Activated T-helper 1 cell treated with anti-CD3 and anti-CD28 coated beads, Interleukin-12 subunit alpha, Interleukin-12 subunit beta, Interleukin-2, Interleukin-4 antibody, amounts not matched to agents 30 ng/mL and 10 ng/mL and 1 ng/mL, durations not matched to agents 14 hours and 24 hours and 36 hours (primary cell): ENCODE measurements at regions not wholly inside any gene's neighbourhood (a gene's known extent, or its start where the extent isn't known, plus 50 kb on each side); places are given as distances from the start of the nearest gene placed in this dataset.

ENCODE experiments used
- DNase-seq: peaks from one replicate; pipeline ENCODE4 v3.0.0; 2021; ENCODE audit warnings: low spot score
- H3K27ac Mint-ChIP-seq: one replicate; pipeline ENCODE4 v1.8.0; 2021; ENCODE audit warnings: mild to moderate bottlenecking, mixed read lengths
- H3K27me3 Mint-ChIP-seq: one replicate; pipeline ENCODE4 v1.8.0; 2022; ENCODE audit warnings: mild to moderate bottlenecking, moderate library complexity, mixed read lengths; ENCODE audit not compliant: insufficient read depth
- H3K36me3 Mint-ChIP-seq: one replicate; pipeline ENCODE4 v1.8.0; 2021; ENCODE audit warnings: low read depth, mixed read lengths
- H3K4me1 Mint-ChIP-seq: one replicate; pipeline ENCODE4 v1.8.0; 2021; ENCODE audit warnings: low read depth, mixed read lengths
- H3K4me3 Mint-ChIP-seq: one replicate; pipeline ENCODE4 v1.8.0; 2021; ENCODE audit warnings: mild to moderate bottlenecking, moderate library complexity, mixed read lengths
- H3K9me3 Mint-ChIP-seq: one replicate; pipeline ENCODE4 v1.8.0; 2021; ENCODE audit warnings: mixed read lengths
- intact Hi-C: fragments of 100-400 bp; cut with micrococcal nuclease; formaldehyde crosslinking; loops from one replicate; pipeline ENCODE4 v1.15.1; 2024

DNA sequence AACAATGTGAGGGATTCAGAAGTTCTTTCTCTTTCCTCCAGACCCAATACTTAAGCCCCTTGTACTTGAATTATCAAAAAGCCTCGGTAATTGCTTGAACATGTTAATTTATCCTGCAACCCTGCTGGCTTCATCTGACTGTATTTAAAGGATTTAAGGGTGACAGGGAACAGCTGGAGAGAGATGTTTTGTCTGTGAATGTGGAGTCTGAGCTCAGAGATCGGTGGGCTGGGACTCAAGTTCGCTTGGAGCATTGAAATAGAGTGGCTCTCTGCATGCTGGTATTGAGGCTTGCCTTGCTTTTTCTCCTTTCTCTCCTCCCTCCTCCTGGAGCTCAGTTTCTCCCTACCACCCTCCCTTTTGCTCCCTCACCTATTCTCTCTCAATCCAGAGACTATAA, 73.6 kb downstream of the BOD1L2 start:
- no peak overlapping the region for H3K27ac Mint-ChIP-seq
- no peaks in the 10 kb centered on the region for H3K36me3 Mint-ChIP-seq
- no peak for DNase-seq
- no peaks in the 10 kb centered on the region for H3K9me3 Mint-ChIP-seq
- intact Hi-C loops = no loop called here
- no peak overlapping the region for H3K4me3 Mint-ChIP-seq
- H3K4me1 Mint-ChIP-seq = no peaks in the 10 kb centered on the region
- H3K27me3 Mint-ChIP-seq = no peaks in the 10 kb centered on the region

DNA sequence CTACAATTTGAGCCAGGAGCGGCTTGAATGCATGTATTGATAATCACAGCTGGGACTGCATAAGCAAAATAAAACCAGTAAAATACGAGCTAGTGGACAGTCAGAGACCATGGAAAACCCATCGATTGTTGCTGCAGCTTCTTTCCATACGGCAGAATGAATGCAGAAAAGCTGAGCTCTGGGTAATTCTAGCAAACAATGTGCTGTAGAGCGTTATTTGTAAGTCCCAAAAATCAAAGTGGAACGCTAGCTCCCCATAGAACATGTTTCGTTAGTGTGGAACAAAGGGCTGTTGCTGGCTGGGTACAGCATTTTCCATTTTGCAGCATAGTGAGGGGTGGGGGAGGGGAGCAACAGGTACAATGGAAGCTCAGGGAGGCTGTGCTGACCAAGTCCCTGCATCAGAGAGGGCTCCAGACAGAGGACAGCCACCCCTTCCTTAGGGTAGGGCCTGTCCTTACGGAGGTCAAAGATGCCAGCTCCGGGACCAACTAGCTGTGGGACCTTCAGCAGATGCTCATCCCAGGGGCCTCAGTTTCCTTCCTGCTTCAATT, 74.1 kb downstream of the BOD1L2 start:
- H3K27ac Mint-ChIP-seq = no peak overlapping the region
- no peak overlapping the region for H3K4me3 Mint-ChIP-seq
- no peaks in the 10 kb centered on the region for H3K4me1 Mint-ChIP-seq
- intact Hi-C loops = no loop called here
- H3K9me3 Mint-ChIP-seq = no peaks in the 10 kb centered on the region
- no peaks in the 10 kb centered on the region for H3K27me3 Mint-ChIP-seq
- H3K36me3 Mint-ChIP-seq = no peaks in the 10 kb centered on the region
- DNase-seq = no peak

DNA sequence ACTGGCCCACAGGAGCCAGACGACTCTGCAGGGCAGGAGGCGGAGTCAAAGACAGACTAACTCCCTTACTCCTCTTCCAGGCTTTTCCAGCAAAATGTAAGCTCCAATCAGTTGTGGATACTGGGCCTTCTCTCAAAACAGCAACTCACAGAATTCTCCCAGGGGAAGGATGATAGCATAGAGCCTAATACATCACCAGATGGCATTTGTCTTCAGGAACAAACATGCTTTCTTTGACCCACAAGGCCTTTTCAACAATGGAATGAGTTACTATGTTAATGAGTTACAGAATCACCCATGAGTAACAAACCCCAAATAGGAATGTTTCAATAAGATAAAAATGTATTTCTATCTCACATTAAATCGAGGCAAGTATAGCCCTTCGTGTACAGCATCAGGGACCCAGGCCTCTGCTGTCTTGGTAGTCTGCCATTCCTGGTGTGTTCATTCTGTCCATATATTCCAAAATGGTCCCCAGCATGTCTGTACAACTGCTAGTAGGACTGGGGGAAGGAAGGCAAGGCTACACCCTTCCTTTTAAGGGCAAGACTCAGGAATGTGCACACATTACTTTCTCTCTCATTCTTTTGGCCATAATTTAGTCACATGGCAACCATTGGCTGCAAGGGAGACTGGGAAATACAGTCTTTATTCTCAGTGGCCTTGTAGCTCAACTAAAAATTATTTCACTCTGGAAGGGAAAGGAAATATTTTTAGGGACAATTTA, 76.4 kb downstream of the BOD1L2 start:
- Mint-ChIP-seq H3K36me3 (no peaks in the 10 kb centered on the region), H3K4me1 (no peaks in the 10 kb centered on the region), H3K4me3 (no peak overlapping the region), H3K27me3 (no peaks in the 10 kb centered on the region), H3K9me3 (no peaks in the 10 kb centered on the region), H3K27ac (no peak overlapping the region)
- no peak for DNase-seq
- intact Hi-C loops = no loop called here

DNA sequence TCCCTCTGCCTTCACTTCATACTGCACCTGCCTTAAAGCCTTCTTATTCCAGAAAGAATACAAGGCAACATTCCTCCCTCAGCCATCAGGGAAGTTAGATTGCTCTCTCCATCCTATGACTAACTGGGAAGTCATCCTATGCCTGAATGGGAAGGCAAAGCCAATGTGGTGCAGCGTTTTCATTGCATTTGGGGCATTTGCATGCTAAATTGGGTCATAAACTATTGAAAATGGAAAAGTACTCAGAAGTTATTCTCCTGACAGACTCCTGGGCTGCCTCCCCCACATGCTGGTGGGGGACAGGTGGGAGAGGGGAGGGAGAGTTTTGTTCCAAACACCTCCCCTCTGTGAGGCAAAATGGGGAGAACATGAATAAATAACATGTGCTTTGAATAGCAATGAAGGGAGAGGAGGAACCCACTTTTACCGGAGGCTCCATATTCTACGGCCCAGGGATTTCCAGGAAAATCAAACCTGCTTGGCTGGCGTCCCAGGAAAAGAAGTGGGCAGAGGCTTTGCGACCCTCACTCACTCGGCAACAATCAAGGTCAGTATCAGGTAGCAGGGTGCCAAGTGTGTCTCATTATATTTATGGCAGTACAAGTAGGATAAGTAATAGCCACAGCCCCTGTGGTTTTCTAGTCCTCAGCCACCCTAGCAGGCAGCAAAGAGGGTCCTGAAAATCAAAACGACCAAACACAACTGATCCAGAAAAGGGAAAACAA, 84.1 kb downstream of the BOD1L2 start:
- Mint-ChIP-seq H3K4me3 (no peak overlapping the region), H3K27ac (no peak overlapping the region), H3K36me3 (no peaks in the 10 kb centered on the region), H3K4me1 (no peaks in the 10 kb centered on the region), H3K27me3 (no peaks in the 10 kb centered on the region), H3K9me3 (no peaks in the 10 kb centered on the region)
- intact Hi-C loops = no loop called here
- no peak for DNase-seq

DNA sequence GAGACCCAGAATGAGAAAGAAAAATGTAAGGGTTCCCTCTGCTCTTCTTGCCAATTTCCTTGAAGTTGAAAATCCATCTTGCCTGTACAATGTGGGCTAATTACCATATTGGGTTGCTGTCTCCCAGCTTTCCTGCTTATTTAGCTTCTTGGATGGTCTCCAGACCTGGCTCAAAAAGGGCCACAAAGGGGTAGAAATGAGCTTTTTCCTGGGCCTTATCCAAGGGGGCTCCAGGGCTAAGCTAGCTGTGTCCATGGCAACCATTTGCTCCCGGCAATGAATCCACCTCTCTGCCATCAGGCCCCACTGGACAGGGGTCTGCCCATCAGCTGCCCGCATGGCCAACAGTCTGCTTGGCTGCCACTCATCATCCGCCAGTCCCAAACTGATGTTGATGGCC, 85.0 kb downstream of the BOD1L2 start:
- Mint-ChIP-seq H3K4me3 (no peak overlapping the region), H3K36me3 (no peaks in the 10 kb centered on the region), H3K27ac (no peak overlapping the region)

DNA sequence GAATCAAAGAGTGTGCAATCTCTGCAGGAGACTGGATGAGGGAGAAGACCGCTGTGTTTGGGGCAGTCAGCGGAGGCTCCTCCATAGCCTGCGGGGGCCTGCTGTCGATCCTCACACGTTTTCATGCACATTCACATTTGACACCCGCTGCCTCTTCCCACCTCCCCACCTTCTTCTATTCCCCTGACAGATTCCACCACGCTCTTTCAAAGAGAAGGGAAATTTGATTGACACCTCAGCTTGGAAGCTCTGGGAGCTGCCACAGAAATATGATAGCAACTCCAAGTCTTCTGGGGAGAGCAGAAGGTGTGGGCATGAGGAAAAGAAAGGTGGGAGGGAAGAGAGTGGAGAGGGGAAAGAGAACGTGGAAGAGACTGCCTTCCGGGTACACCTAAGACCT, 87.5 kb downstream of the BOD1L2 start:
- intact Hi-C loops = no loop called here
- Mint-ChIP-seq H3K4me3 (no peak overlapping the region), H3K27ac (no peak overlapping the region), H3K36me3 (no peaks in the 10 kb centered on the region), H3K27me3 (no peaks in the 10 kb centered on the region), H3K9me3 (no peaks in the 10 kb centered on the region), H3K4me1 (no peaks in the 10 kb centered on the region)
- DNase-seq = no peak

More for the DNA sequence above, 85.0 kb downstream of the BOD1L2 start:
- Mint-ChIP-seq H3K9me3 (no peaks in the 10 kb centered on the region), H3K27me3 (no peaks in the 10 kb centered on the region), H3K4me1 (no peaks in the 10 kb centered on the region)
- no peak for DNase-seq
- intact Hi-C loops = no loop called here

DNA sequence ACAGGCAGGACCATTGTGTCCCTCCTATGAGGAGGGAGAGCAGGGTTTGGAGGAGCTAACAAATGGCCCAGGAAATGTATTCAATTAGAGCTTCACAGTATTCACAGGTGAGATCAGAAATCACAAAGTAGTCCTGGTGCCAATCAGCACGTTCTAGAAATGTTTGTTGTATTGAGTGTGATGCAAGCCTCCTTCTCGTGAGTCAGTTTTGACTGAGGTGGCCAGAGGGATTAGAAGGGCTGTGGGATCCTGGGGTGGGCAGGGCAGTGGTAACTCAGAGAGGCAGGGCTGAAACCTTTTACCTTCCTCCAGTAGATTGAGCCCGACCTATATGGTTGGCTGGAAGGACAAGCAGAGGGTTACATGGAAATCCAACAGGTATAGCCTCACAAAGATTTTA, 95.0 kb downstream of the BOD1L2 start:
- Mint-ChIP-seq H3K27ac (no peak overlapping the region), H3K27me3 (no peaks in the 10 kb centered on the region), H3K9me3 (no peaks in the 10 kb centered on the region), H3K4me3 (no peak overlapping the region), H3K36me3 (no peaks in the 10 kb centered on the region), H3K4me1 (no peaks in the 10 kb centered on the region)
- intact Hi-C loops = no loop called here
- no peak for DNase-seq

DNA sequence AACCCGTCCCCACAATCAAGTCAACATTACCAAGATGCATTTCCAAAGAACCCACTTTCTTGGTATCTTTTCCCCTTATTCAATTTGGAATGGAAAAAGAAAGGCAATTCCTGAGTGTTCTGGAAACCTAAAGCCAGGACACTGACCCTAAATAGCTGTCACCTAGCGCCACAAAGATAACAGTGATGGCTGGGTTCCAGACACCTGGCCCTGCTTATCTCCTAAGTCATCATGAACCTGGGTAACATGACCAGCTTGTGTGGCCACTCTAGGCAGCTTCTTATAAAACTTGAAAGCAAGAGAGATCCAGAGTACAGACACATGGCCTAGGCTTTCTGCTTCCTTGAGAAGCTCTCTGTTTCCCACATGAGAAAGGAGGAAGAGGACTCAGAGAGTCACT, 95.4 kb downstream of the BOD1L2 start:
- H3K9me3 Mint-ChIP-seq = no peaks in the 10 kb centered on the region
- no peak overlapping the region for H3K27ac Mint-ChIP-seq
- H3K27me3 Mint-ChIP-seq = no peaks in the 10 kb centered on the region
- no peaks in the 10 kb centered on the region for H3K4me1 Mint-ChIP-seq
- DNase-seq = no peak
- no peaks in the 10 kb centered on the region for H3K36me3 Mint-ChIP-seq
- intact Hi-C loops = no loop called here
- no peak overlapping the region for H3K4me3 Mint-ChIP-seq

DNA sequence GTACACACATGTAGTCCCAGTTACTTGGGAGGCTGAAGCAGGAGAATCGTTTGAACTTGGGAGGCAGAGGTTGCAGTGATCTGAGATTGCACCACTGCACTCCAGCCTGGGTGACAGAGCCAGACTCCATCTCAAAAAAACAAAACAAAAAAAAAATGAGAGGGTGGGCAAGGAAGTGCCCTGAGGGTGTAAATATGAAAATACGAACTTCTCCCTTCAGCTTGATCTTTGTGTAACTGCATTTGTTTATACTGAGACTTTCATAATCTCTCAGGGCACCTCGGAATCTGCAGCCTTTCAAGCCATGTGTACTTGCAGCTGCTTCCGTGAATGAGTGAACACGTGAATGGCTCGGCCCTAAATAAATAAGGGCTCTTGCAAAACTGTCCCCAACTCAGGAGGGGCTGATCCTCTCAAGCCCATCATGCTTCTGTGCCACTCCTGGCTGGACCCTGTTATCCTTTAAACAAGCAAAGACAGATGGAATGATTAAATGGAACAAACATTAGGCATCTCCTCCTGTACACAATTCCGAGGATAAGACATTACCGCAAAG, 96.8 kb downstream of the BOD1L2 start:
- H3K27me3 Mint-ChIP-seq = no peaks in the 10 kb centered on the region
- DNase-seq = no peak
- H3K4me1 Mint-ChIP-seq = no peaks in the 10 kb centered on the region
- no peak overlapping the region for H3K27ac Mint-ChIP-seq
- intact Hi-C loops = no loop called here
- H3K36me3 Mint-ChIP-seq = no peaks in the 10 kb centered on the region
- no peaks in the 10 kb centered on the region for H3K9me3 Mint-ChIP-seq
- H3K4me3 Mint-ChIP-seq = no peak overlapping the region

DNA sequence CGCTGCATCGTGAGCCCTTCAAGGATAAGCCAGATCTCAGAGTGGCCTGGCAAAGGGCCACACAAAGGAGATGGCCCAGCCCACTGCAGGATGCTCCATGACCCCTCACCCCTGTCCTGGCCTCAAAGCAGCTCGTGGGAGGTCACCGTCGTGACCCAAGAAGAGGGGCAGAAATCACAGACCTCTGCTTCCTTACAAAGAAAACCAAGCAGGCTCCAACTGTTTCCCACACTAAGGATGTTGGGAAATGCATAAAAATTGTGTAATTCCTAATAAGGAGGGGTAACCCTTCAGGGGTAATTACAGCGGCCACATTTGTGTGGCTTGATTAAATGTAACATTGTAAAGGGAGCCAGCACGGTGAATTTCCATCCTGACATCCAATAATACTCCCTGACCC, 102.3 kb downstream of the BOD1L2 start:
- H3K4me1 Mint-ChIP-seq = no peaks in the 10 kb centered on the region
- intact Hi-C loops = no loop called here
- H3K9me3 Mint-ChIP-seq = no peaks in the 10 kb centered on the region

DNA sequence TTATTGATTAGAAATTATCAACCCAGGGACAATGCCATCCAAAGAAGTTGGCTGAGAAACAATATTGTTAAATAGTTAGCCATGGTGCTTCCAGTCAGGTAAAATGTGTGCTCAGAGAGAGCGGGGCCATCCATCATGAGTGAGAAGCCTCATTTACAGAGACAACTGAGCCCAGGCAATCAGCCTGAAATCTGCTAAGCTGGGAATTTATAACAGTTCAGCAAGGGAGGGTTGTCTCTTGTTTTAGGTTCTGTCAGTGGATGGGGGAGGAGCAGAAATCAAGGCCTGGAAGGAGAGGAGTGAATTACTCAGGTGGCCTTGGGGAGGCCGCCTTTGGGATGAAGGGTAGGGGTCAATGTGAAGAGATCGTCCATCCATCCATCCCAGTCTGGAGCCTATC, 102.5 kb upstream of the ST8SIA3 start:
- H3K4me1 Mint-ChIP-seq = no peaks in the 10 kb centered on the region
- no peaks in the 10 kb centered on the region for H3K27me3 Mint-ChIP-seq
- intact Hi-C loops = no loop called here
- H3K36me3 Mint-ChIP-seq = no peaks in the 10 kb centered on the region
- no peak for DNase-seq
- no peaks in the 10 kb centered on the region for H3K9me3 Mint-ChIP-seq
- H3K27ac Mint-ChIP-seq = no peak overlapping the region
- H3K4me3 Mint-ChIP-seq = no peak overlapping the region

More for the DNA sequence above, 102.3 kb downstream of the BOD1L2 start:
- no peak for DNase-seq
- H3K27me3 Mint-ChIP-seq = no peaks in the 10 kb centered on the region
- no peak overlapping the region for H3K4me3 Mint-ChIP-seq
- H3K27ac Mint-ChIP-seq = no peak overlapping the region
- H3K36me3 Mint-ChIP-seq = no peaks in the 10 kb centered on the region

DNA sequence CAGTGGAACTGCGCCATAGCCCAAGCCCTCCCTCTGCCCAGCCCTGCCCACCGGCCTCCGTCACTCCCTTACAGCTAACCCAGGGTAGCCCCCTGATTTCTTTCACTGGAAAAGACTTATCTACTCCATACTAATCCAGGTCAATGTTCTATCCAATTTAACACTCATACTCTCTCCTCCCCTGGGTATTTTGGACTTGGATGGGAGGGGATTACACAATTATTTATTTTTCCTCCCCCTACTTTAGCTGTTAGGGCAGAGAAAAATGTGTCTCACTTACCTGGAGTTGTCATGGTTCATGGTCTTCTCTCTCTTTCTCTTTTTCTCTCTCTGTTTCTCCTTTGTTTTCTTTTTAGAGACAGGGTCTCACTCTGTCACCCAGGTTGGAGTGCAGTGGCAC, 100.6 kb upstream of the ST8SIA3 start:
- Mint-ChIP-seq H3K9me3 (no peaks in the 10 kb centered on the region), H3K27ac (no peak overlapping the region), H3K4me3 (no peak overlapping the region), H3K4me1 (no peaks in the 10 kb centered on the region), H3K27me3 (no peaks in the 10 kb centered on the region), H3K36me3 (no peaks in the 10 kb centered on the region)
- no peak for DNase-seq
- intact Hi-C loops = no loop called here

DNA sequence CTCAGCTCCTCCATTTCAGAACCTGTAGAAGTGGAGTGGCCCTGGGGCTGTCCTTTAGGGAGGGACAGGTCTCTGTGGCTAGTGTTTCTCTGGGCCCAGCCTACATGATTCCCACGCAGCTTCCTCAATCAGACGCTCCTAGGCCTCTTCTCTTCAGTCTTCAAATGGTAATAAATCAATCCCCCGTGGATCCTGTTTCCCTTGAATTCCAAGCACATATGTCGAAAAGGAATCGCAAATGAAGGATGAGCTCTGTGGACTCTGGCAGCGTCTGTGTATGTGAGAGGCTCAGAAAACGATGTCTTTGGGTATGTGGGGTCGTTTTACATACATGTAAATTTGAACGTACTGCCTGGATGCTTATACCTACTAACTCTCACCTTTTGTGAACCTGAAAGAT, 98.5 kb upstream of the ST8SIA3 start:
- H3K27me3 Mint-ChIP-seq = no peaks in the 10 kb centered on the region
- intact Hi-C loops = no loop called here
- no peak overlapping the region for H3K27ac Mint-ChIP-seq
- no peak overlapping the region for H3K4me3 Mint-ChIP-seq
- H3K4me1 Mint-ChIP-seq = no peaks in the 10 kb centered on the region
- H3K9me3 Mint-ChIP-seq = no peaks in the 10 kb centered on the region
- DNase-seq = no peak
- H3K36me3 Mint-ChIP-seq = no peaks in the 10 kb centered on the region
